GM18526 (cell line): ENCODE measurements at regions not wholly inside any gene's neighbourhood (a gene's known extent, or its start where the extent isn't known, plus 50 kb on each side); places are given as distances from the start of the nearest gene placed in this dataset.

Source experiments
- POLR2A ChIP-seq: IDR thresholded peaks from 3 replicates; pipeline ENCODE4 v1.6.1; 2011; ENCODE audit not compliant: insufficient read length; ENCODE audit errors: extremely low read depth

GRCh38 chr15:70535955-70536338 lies 227.4 kb downstream of the UACA start:
- no peak for TF ChIP-seq POLR2A

DNA sequence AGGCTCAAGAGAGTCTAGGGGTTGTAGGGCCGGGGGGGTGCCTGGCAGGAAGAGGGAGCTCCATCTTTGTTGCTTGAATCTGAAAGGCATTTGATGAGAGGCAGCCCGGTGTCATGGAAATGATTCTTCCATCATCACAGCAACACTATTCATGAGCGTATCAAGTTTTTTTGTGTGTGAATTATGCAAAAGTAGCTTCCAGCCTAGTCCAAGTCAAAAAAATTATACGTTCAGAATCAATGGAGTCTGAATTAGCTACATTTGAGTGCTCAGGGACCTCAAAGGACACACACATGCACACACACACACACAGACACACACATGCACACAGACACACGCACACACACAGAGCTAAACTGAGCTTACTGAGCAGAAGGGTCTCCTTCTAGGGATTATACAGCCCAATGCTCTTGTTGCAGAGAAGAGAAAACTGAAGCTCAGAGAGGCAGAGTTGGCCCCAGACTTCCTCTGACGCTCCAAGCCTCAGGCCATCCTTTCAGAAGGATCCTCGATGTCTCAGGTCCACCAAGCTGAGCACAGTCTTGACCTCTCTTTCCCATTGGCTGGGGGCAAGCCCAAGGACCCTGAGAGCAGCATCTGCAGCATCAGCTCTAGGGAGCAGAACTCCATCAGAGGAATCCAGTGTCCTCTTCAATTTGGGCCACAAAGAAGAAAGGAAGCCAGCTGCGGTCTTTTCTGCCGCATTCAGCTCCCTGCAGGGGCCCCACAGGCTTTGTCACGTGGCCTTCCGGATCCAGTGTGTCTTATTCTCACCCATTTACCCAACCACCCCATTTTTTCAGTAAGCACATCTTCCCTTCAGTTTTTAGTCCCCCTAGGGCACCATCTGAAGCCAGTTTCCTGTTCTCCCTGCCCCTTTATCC lies 228.0 kb downstream of the UACA start:
- TF ChIP-seq POLR2A = no peak

GRCh38 chr15:70533931-70534742 lies 229.2 kb downstream of the UACA start:
- no peak for TF ChIP-seq POLR2A

GRCh38 chr15:70532531-70533186 lies 230.7 kb downstream of the UACA start:
- TF ChIP-seq POLR2A = no peak

DNA sequence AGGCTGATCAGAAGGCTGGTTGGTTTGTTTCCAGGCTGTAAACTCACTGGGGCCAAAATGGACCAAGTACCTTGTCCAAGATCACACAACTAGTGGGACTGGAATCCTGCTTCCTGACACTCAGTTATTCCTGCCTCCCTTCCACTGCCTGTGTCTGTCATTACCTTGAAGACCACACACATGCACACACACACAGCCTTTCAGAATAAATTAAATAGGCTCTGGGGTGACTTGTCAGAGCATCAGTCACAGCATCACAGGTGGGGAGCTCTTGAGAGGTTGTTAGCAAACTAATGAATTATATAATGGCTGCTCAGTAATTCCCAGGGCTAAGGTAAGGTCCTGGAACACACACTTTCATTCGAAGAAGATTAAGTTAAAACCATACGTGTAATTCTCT lies 231.8 kb downstream of the UACA start:
- no peak for TF ChIP-seq POLR2A

DNA sequence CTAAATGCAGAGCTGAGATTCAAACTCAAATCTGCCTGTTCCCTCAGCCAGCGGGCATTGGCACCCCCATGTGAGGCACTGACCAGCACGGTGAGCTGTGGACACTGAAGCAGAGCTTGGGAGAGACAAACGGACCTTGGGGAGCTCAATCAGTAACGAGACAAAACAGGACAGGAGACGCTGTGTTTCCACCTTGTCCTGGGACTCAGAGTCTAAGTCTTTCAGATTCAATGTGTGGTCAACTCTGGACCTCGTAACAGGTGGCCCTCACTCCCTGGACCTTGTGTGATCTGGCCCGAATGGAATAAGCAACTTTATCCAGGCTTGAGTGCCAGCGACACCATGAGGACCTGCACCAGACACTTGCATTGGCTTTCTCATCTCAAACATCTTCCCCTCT lies 232.5 kb downstream of the UACA start:
- TF ChIP-seq POLR2A = no peak

GRCh38 chr15:70530503-70530902 lies 232.9 kb downstream of the UACA start:
- no peak for TF ChIP-seq POLR2A

GRCh38 chr15:70530017-70530499 lies 233.3 kb downstream of the UACA start:
- TF ChIP-seq POLR2A = no peak

DNA sequence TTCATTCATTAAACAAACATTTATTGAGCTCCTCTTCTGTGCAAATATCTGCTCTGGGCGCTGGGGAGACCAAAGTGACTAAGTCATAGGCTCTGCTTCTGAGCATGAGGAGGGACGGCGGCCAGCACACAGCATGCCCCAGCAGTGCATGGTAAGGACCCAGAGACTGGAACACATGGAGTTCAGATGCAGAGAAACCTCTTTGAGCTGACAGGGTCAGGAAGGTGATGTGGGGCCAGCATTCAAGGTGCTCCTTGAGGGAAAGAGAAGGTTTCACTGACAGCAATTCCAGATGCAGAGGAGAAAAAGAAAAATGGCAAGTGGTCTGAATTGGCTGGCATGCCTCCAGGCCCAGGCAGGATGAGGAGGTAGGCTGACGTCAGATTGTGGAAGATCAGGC lies 234.5 kb downstream of the UACA start:
- no peak for TF ChIP-seq POLR2A

GRCh38 chr15:70528270-70528706 lies 235.1 kb downstream of the UACA start:
- no peak for TF ChIP-seq POLR2A

- TF ChIP-seq POLR2A = no peak
Observed at GRCh38 chr15:70526974-70527325, 236.4 kb downstream of the UACA start.

DNA sequence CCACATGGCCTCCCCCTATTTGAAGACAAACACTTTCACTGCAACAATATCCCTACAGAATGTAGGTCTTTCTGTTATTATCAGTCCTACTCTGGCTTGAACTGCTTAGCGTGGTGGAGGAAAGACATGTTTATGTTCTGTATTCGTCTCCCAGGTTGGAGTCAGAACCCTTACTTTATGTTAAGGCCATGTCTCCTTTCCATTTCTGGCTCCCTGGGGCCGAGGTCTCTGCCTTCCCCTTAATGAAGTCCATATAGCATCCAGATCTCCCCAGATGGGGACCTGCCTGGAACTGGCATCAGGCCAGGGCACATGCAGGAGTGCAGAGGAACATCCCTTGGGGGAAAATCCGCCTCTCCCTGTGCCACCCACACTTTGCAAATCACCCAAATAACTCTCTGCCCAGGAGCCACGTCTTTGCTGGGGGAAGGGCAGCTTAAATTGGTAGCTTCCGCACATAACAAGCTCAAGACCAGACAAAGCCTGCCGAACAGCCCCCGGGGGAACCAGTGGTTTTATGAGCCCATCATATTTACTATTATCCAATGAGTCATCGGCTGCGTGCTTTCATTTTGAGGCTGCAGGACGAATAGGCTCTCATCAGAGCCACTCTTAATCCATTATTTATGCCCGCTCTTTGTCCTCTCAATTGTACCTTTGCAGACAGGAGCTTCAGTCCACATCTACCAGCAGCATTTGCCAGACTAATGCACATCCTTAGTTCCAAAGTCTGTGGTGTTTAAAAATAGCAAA lies 237.0 kb downstream of the UACA start:
- no peak for TF ChIP-seq POLR2A

- TF ChIP-seq POLR2A = no peak
Observed at GRCh38 chr15:70525551-70525950, 237.8 kb downstream of the UACA start.

- no peak for TF ChIP-seq POLR2A
Observed at GRCh38 chr15:70524470-70524869, 238.9 kb downstream of the UACA start.

GRCh38 chr15:70523616-70524015 lies 239.7 kb downstream of the UACA start:
- no peak for TF ChIP-seq POLR2A

DNA sequence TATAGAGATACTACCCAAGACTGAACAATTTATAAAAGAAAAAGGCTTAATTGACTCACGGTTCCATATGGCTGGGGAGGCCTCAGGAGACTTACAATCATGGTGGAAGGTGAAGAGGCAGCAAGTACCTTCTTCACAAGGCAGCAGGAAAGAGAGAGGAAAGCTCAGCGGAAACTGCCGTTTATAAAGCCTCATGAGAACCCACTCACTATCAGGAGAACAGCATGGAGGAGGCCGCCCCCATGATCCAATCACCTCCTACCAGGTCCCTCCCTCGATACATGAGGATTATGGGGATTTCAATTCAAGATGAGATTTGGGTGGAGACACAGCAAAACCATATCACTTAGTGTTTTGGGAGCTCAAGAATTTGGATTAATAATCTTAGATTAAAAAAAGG lies 240.2 kb downstream of the UACA start:
- TF ChIP-seq POLR2A = no peak
